ENCODE measurements at regions not wholly inside any gene's neighbourhood (a gene's known extent, or its start where the extent isn't known, plus 50 kb on each side); places are given as distances from the start of the nearest gene placed in this dataset.
"Not testable (repeated sequence)": the region's sequence is repeated elsewhere in the genome, so short reads cannot be mapped to it uniquely, and the experiment has no call there.

GRCh38 chr10:27326748-27327147 lies 86.2 kb upstream of the ACBD5 start (continued):
- peak; percentile 32; the same call in 1 of the 2 replicates for TF ChIP-seq TSHZ1 (tag by site-specific recombination; IDR thresholded peaks at IDR 0.05; ENCODE audit: borderline replicate concordance)

GRCh38 chr10:27319752-27320431 lies 79.3 kb upstream of the ACBD5 start:
- ChIA-PET POLR2A (no interaction called here), CTCF (no interaction called here)
- Histone ChIP-seq H3K27ac (ENCODE audit: extremely low read depth, low read depth, low read length) (no peak overlapping the region), H3K4me3 (ENCODE audit: low read depth, low read length) (no peak overlapping the region), H3K36me3 (ENCODE audit: control insufficient read depth in 2 of 2, insufficient read depth in 1 of 2, low read length in 2 of 2) (no peaks in the 10 kb centered on the region), H3K4me1 (ENCODE audit: control insufficient read depth, insufficient read depth, low read length) (no peaks in the 10 kb centered on the region), H3K9me3 (ENCODE audit: control insufficient read depth, insufficient read depth, low read depth, low read length) (no peaks in the 10 kb centered on the region)
- TF ChIP-seq ZNF624 (tag by site-specific recombination; IDR thresholded peaks at IDR 0.05) = no peak
- TF ChIP-seq ZNF211 (tag by site-specific recombination; IDR thresholded peaks at IDR 0.05; ENCODE audit: low read depth) = no peak
- TF ChIP-seq ZFP3 (tag by site-specific recombination; IDR thresholded peaks at IDR 0.05; ENCODE audit: low read depth) = no peak

GRCh38 chr10:27319139-27319538 lies 78.5 kb upstream of the ACBD5 start:
- H3K4me3 ChIP-seq (ENCODE audit: low read depth, low read length); H3K27ac ChIP-seq (ENCODE audit: extremely low read depth, low read depth, low read length); H3K36me3 ChIP-seq (ENCODE audit: control insufficient read depth in 2 of 2, insufficient read depth in 1 of 2, low read length in 2 of 2); H3K9me3 ChIP-seq (ENCODE audit: control insufficient read depth, insufficient read depth, low read depth, low read length); POLR2A ChIA-PET; CTCF ChIA-PET; H3K4me1 ChIP-seq (ENCODE audit: control insufficient read depth, insufficient read depth, low read length): not testable (repeated sequence)

GRCh38 chr10:27315082-27315481 lies 74.5 kb upstream of the ACBD5 start:
- POLR2A ChIA-PET; H3K36me3 ChIP-seq (ENCODE audit: control insufficient read depth in 2 of 2, insufficient read depth in 1 of 2, low read length in 2 of 2): not testable (repeated sequence)

GRCh38 chr10:27313586-27313985 lies 73.0 kb upstream of the ACBD5 start:
- H3K27ac ChIP-seq (ENCODE audit: extremely low read depth, low read depth, low read length); H3K9me3 ChIP-seq (ENCODE audit: control insufficient read depth, insufficient read depth, low read depth, low read length); H3K4me1 ChIP-seq (ENCODE audit: control insufficient read depth, insufficient read depth, low read length); CTCF ChIA-PET; POLR2A ChIA-PET; H3K36me3 ChIP-seq (ENCODE audit: control insufficient read depth in 2 of 2, insufficient read depth in 1 of 2, low read length in 2 of 2); H3K4me3 ChIP-seq (ENCODE audit: low read depth, low read length): not testable (repeated sequence)

More at GRCh38 chr10:27315082-27315481, 74.5 kb upstream of the ACBD5 start:
- H3K4me1 ChIP-seq (ENCODE audit: control insufficient read depth, insufficient read depth, low read length); H3K4me3 ChIP-seq (ENCODE audit: low read depth, low read length); H3K27ac ChIP-seq (ENCODE audit: extremely low read depth, low read depth, low read length); H3K9me3 ChIP-seq (ENCODE audit: control insufficient read depth, insufficient read depth, low read depth, low read length); CTCF ChIA-PET: not testable (repeated sequence)

- H3K36me3 ChIP-seq (ENCODE audit: control insufficient read depth in 2 of 2, insufficient read depth in 1 of 2, low read length in 2 of 2) = no peaks in the 10 kb centered on the region
- ChIA-PET CTCF (interaction anchor here (0.6 kb wide), 2 partner anchors 498 to 614 kb away, joined by 3 read pairs; no protein-coding TSS in a partner anchor), POLR2A (no interaction called here)
- H3K9me3 ChIP-seq (ENCODE audit: control insufficient read depth, insufficient read depth, low read depth, low read length) = no peaks in the 10 kb centered on the region
- no peaks in the 10 kb centered on the region for H3K4me1 ChIP-seq (ENCODE audit: control insufficient read depth, insufficient read depth, low read length)
- H3K4me3 ChIP-seq (ENCODE audit: low read depth, low read length) = no peak overlapping the region
- H3K27ac ChIP-seq (ENCODE audit: extremely low read depth, low read depth, low read length) = no peak overlapping the region
- no peak for TF ChIP-seq ZNF280C (tag by site-specific recombination; IDR thresholded peaks at IDR 0.05)
- TF ChIP-seq ZNF837 (tag by site-specific recombination; IDR thresholded peaks at IDR 0.05) = no peak
- TF ChIP-seq ZNF548 (tag by site-specific recombination; IDR thresholded peaks at IDR 0.05) = no peak
- TF ChIP-seq GLIS1 (tag by site-specific recombination; IDR thresholded peaks at IDR 0.05) = no peak
- TF ChIP-seq ZNF2 (tag by site-specific recombination; IDR thresholded peaks at IDR 0.05) = no peak
- no peak for TF ChIP-seq ZNF214 (tag by site-specific recombination; IDR thresholded peaks at IDR 0.05; ENCODE audit: borderline replicate concordance)
- TF ChIP-seq PATZ1 (tag by site-specific recombination; IDR thresholded peaks at IDR 0.05) = no peak
- no peak for TF ChIP-seq ZNF558 (tag by site-specific recombination; IDR thresholded peaks at IDR 0.05)
- TF ChIP-seq BCL11B (tag by site-specific recombination; IDR thresholded peaks at IDR 0.05; ENCODE audit: low read depth) = no peak
- TF ChIP-seq BCL11A (tag by site-specific recombination; IDR thresholded peaks at IDR 0.05; ENCODE audit: low read depth) = no peak
- TF ChIP-seq HOXD13 (CRISPR knock-in tag; IDR thresholded peaks at IDR 0.05; ENCODE audit: borderline replicate concordance) = no peak
Measured at GRCh38 chr10:27312854-27313253, 72.3 kb upstream of the ACBD5 start.

Measured in HEK293 (cell line).